ENCODE measurements at regions not wholly inside any gene's neighbourhood (a gene's known extent, or its start where the extent isn't known, plus 50 kb on each side); places are given as distances from the start of the nearest gene placed in this dataset.
"Not testable (repeated sequence)": the region's sequence is repeated elsewhere in the genome, so short reads cannot be mapped to it uniquely, and the experiment has no call there.

- TF ChIP-seq CTCF (IDR thresholded peaks at IDR 0.05; ENCODE audit: poor library complexity); EZH2 (IDR thresholded peaks at IDR 0.05; ENCODE audit: borderline replicate concordance); EZH2phosphoT487 (IDR thresholded peaks at IDR 0.05; ENCODE audit: low read depth, severe bottlenecking, unreplicated experiment): not testable (repeated sequence)
Observed at GRCh38 chr2:236836028-236836427, 249.7 kb upstream of the COPS8 start.
